GF-D8 (cell line): ENCODE measurements at regions not wholly inside any gene's neighbourhood (a gene's known extent, or its start where the extent isn't known, plus 50 kb on each side); places are given as distances from the start of the nearest gene placed in this dataset.

Experiments used
- DNase-seq: peaks from one replicate; lab custom pipeline; 2025; lab: John Stamatoyannopoulos, UW

GRCh38 chr5:174596429-174596828, 128.0 kb upstream of the MSX2 start:
- no peak for DNase-seq

GRCh38 chr5:174599992-174600391, 124.4 kb upstream of the MSX2 start:
- no peak for DNase-seq

- DNase-seq: no peak
These were observed 122.4 kb upstream of the MSX2 start for GRCh38 chr5:174601946-174602345.

- no peak for DNase-seq
These were observed 118.2 kb upstream of the MSX2 start for GRCh38 chr5:174606153-174606552.

- no peak for DNase-seq
These were observed 117.7 kb upstream of the MSX2 start for GRCh38 chr5:174606646-174607045.

- DNase-seq: no peak
These were observed 117.2 kb upstream of the MSX2 start for GRCh38 chr5:174607205-174607604.

- DNase-seq: no peak
These were observed 116.5 kb upstream of the MSX2 start for GRCh38 chr5:174607916-174608315.

GRCh38 chr5:174608631-174609097, 115.7 kb upstream of the MSX2 start:
- no peak for DNase-seq

- DNase-seq: no peak
These were observed 115.3 kb upstream of the MSX2 start for GRCh38 chr5:174609116-174609515.

GRCh38 chr5:174610968-174611367, 113.4 kb upstream of the MSX2 start:
- DNase-seq: no peak

- DNase-seq: no peak
These were observed 111.7 kb upstream of the MSX2 start for GRCh38 chr5:174612686-174613085.

- DNase-seq: no peak
These were observed 109.8 kb upstream of the MSX2 start for GRCh38 chr5:174614500-174615135.

- DNase-seq: no peak
These were observed 108.3 kb upstream of the MSX2 start for GRCh38 chr5:174616036-174616435.

GRCh38 chr5:174617285-174617684, 107.1 kb upstream of the MSX2 start:
- DNase-seq: no peak

- DNase-seq: no peak
These were observed 106.5 kb upstream of the MSX2 start for GRCh38 chr5:174617910-174618309.

GRCh38 chr5:174618589-174618988, 105.8 kb upstream of the MSX2 start:
- DNase-seq: no peak

GRCh38 chr5:174622067-174622466, 102.3 kb upstream of the MSX2 start:
- no peak for DNase-seq

- DNase-seq: no peak
These were observed 101.4 kb upstream of the MSX2 start for GRCh38 chr5:174623018-174623417.

- no peak for DNase-seq
These were observed 100.9 kb upstream of the MSX2 start for GRCh38 chr5:174623433-174624019.

- no peak for DNase-seq
These were observed 99.5 kb upstream of the MSX2 start for GRCh38 chr5:174624733-174625522.

- DNase-seq: no peak
These were observed 98.6 kb upstream of the MSX2 start for GRCh38 chr5:174625591-174626350.

- DNase-seq: no peak
These were observed 97.9 kb upstream of the MSX2 start for GRCh38 chr5:174626369-174626920.
